H1 (cell line): ENCODE measurements at regions not wholly inside any gene's neighbourhood (a gene's known extent, or its start where the extent isn't known, plus 50 kb on each side); places are given as distances from the start of the nearest gene placed in this dataset.

Experiments
- CTCF ChIP-seq, 3 experiments: IDR thresholded peaks; 1 replicate in 2 of 3; 2 replicates in 1 of 3; pipeline versions ENCODE4 v1.5.1 to v1.6.1; 2011; ENCODE audit warnings: low read length in 3 of 3, mild to moderate bottlenecking in 3 of 3, inconsistent platforms in 2 of 3, low read depth in 1 of 3, moderate library complexity in 1 of 3; ENCODE audit not compliant: insufficient read depth in 1 of 3; ENCODE audit errors: control extremely low read depth in 1 of 3
- SUZ12 ChIP-seq: fragments of 200-600 bp; sonication (generic); IDR thresholded peaks from 2 replicates; pipeline ENCODE4 v1.6.1; 2012; ENCODE audit warnings: mild to moderate bottlenecking, inconsistent platforms, low read length, moderate library complexity, mixed read lengths
- USF2 ChIP-seq: IDR thresholded peaks from 2 replicates; pipeline ENCODE4 v1.6.1; 2011; ENCODE audit warnings: low read length, improper control_type of control experiment
- YY1 ChIP-seq: IDR thresholded peaks from 2 replicates; pipeline ENCODE4 v1.6.1; 2011; ENCODE audit warnings: low read depth, mild to moderate bottlenecking, low read length

GRCh38 chr7:80047856-80048459 lies 86.7 kb upstream of the GNAI1 start:
- TF ChIP-seq CTCF (IDR thresholded peaks at IDR 0.05; ENCODE audit: control extremely low read depth in 1 of 3, insufficient read depth in 1 of 3, low read depth in 1 of 3, low read length in 3 of 3) (no peak), USF2 (no peak), YY1 (no peak), SUZ12 (no peak)
